Fibroblast of the aortic adventitia (primary cell): ENCODE measurements at regions not wholly inside any gene's neighbourhood (a gene's known extent, or its start where the extent isn't known, plus 50 kb on each side); places are given as distances from the start of the nearest gene placed in this dataset.

ENCODE experiments used
- DNase-seq: peaks from one replicate; pipeline ENCODE4 v3.0.0-alpha.2; 2010; ENCODE audit warnings: low read depth
- H3K4me3 ChIP-seq: 2 replicates; pipeline ENCODE4 v1.5.1; 2011; ENCODE audit warnings: low read depth, mild to moderate bottlenecking, control low read depth, low read length, moderate library complexity
- CTCF ChIP-seq: IDR thresholded peaks from 2 replicates; pipeline ENCODE4 v1.5.1; 2011; ENCODE audit warnings: mild to moderate bottlenecking, low read length, control low read depth, inconsistent platforms; ENCODE audit not compliant: insufficient read depth

DNA sequence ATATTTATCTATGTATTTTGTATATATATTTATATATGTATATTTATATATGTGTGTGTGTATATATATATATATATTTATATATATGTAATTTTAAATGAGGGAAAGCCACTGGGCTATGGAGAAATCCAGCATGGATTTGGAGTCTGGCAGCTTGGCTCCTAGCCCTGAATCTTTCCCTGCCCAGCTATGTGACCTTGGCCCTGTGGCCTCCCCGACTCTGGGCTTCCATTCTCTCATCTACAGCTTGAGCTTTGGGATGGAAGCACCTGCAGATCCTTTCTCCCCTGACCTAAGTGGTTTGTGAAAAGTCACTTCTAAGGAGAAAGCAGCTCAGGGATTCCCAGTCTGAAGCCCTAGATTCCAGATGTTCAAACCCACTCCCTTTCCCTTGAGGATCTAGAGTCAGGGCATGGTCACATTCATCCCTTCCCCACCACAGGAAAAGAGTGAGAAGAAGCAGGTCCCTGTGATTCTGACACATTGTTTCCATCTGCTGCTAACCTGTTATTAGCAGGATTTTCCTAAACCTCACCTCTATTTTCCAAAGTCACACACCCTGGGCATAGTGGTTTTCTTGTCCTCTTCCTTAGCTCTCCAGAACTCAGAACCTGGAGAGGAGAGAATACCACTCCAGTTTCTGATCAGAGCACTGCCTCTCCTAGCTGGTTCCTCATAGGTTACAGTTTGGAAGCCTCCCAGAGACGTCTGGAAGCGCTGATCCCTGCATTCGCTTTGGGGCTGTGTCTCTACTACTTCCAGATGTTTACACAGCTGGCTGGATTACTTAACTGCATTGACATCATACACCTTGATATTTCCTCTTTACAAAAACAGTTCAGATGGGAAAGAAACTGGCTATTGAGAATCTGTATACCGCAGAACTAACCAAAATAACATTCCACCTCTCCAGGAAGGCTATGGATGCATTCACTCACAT is 327.5 kb upstream of the ZMIZ1 start:
- no peak for TF ChIP-seq CTCF
- no peak overlapping the region for H3K4me3 ChIP-seq
- peak; percentile 86 for DNase-seq

DNA sequence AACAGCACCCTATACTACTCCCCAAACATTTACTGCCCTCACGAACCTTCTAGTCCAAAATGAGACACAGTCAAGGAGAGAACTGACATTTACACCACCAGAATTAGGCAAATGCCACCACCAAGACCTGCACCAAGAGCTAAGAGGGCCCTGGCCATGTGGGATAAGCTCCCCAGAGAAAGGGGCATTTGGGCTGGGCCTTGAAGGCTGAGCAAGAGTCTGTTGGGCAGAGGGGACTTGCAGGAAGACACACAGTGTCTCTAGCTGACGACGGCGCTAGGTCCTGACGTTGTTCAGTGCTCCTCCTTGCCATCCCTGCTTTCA is 326.4 kb upstream of the ZMIZ1 start:
- DNase-seq = no peak
- no peak overlapping the region for H3K4me3 ChIP-seq
- TF ChIP-seq CTCF = no peak

- no peak for DNase-seq
Measured at GRCh38 chr10:78742730-78743615, 325.8 kb upstream of the ZMIZ1 start.

DNA sequence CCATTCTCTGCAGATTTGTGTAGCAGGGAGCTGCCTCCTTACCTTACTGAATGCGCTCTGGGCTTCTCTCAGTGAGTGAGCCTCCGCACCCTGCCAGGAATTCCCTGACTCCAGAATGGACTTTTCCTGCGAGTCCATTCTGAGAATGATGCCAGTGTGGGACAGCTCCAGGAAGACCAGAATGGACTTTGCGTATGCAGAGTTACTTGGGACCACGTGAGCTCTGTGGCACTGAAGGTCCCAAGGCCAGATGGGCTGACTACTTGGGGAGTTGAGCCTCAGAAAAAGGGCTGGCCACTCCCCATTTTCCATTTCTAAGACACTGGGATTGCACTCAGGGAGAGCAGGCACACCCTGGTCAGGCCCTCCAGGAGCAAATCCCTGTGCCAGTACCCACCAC is 324.7 kb upstream of the ZMIZ1 start:
- DNase-seq = no peak
- no peak for TF ChIP-seq CTCF
- no peak overlapping the region for H3K4me3 ChIP-seq

More at GRCh38 chr10:78742730-78743615, 325.8 kb upstream of the ZMIZ1 start:
- no peak overlapping the region for H3K4me3 ChIP-seq
- TF ChIP-seq CTCF = no peak

GRCh38 chr10:78744491-78745090 is 324.2 kb upstream of the ZMIZ1 start:
- H3K4me3 ChIP-seq = no peak overlapping the region
- peak; percentile 43 for DNase-seq
- no peak for TF ChIP-seq CTCF

GRCh38 chr10:78745441-78745840 is 323.3 kb upstream of the ZMIZ1 start:
- TF ChIP-seq CTCF = no peak
- H3K4me3 ChIP-seq = no peak overlapping the region
- no peak for DNase-seq
